ENCODE measurements at regions not wholly inside any gene's neighbourhood (a gene's known extent, or its start where the extent isn't known, plus 50 kb on each side); places are given as distances from the start of the nearest gene placed in this dataset.

GRCh38 chr9:80518441-80518840 lies 946.7 kb downstream of the TLE4 start:
- Histone ChIP-seq H2BK5ac (ENCODE audit: insufficient read length, low read length) (no peak overlapping the region), H4K5ac (ENCODE audit: insufficient read length, low read depth, low read length) (no peak overlapping the region), H3K23me2 (ENCODE audit: insufficient read length, low read depth, low read length, poor library complexity, severe bottlenecking) (no peaks in the 10 kb centered on the region), H4K20me1 (ENCODE audit: control insufficient read depth, insufficient read depth, insufficient read length) (no peaks in the 10 kb centered on the region), H3T11ph (ENCODE audit: low read length) (no peak overlapping the region), H3K9me3 (ENCODE audit: control insufficient read depth, low read depth, low read length) (no peaks in the 10 kb centered on the region), H3K4ac (ENCODE audit: low read depth, low read length) (no peak overlapping the region), H2BK15ac (ENCODE audit: low read depth, low read length) (no peak overlapping the region), H3K23ac (ENCODE audit: insufficient read length, low read depth, low read length) (no peak overlapping the region), H3K56ac (ENCODE audit: insufficient read length, low read depth, low read length) (no peak overlapping the region), H3K18ac (ENCODE audit: insufficient read length, low read depth, low read length) (no peak overlapping the region), H4K91ac (ENCODE audit: insufficient read length, low read depth, low read length) (no peak overlapping the region), H3K4me1 (ENCODE audit: insufficient read depth, low read length) (no peaks in the 10 kb centered on the region), H4K8ac (replicated peaks; ENCODE audit: insufficient read length, low read depth, low read length) (no peak overlapping the region), H3K79me2 (ENCODE audit: insufficient read depth, low read length) (no peaks in the 10 kb centered on the region), H2AK5ac (ENCODE audit: insufficient read length, low read length) (no peak overlapping the region), H2AFZ (ENCODE audit: low read length) (no peak overlapping the region), H2BK20ac (ENCODE audit: low read depth, low read length, poor library complexity, severe bottlenecking) (no peak overlapping the region), H3K9ac (ENCODE audit: extremely low read depth, insufficient read length, low read length) (no peak overlapping the region), H3K27ac (ENCODE audit: insufficient read length, low read depth, low read length) (no peak overlapping the region), H3K79me1 (ENCODE audit: insufficient read depth, low read depth, low read length, poor library complexity, severe bottlenecking) (no peaks in the 10 kb centered on the region), H2BK12ac (ENCODE audit: insufficient read length, low read depth, low read length) (no peak overlapping the region), H3K27me3 (ENCODE audit: insufficient read depth, low read length) (no peaks in the 10 kb centered on the region), H2BK120ac (ENCODE audit: low read depth, low read length, poor library complexity, severe bottlenecking) (no peak overlapping the region), H3K14ac (ENCODE audit: insufficient read depth, low read length) (no peak overlapping the region), H3K4me2 (ENCODE audit: insufficient read depth, insufficient read length, low read length) (no peak overlapping the region)
- H3K4me1 Mint-ChIP-seq, result no peaks in the 10 kb centered on the region
- H3K36me3 Mint-ChIP-seq (ENCODE audit: insufficient read depth in 1 of 3, low read depth in 3 of 3), result no peaks in the 10 kb centered on the region; a peak in 1 of 7 replicates
- no CpG with 5 or more reads among the region's 3 CpGs for WGBS (ENCODE audit: extremely low coverage, insufficient read length, low lambda C conversion rate)
- no peak overlapping the region for H3K4me3 Mint-ChIP-seq
- H3K9me3 Mint-ChIP-seq, result peaks cover 0 to 2% of the 10 kb centered on the region in 2 experiments; a peak in 1 of 5 replicates
- no peak for DNase-seq
- H3K27me3 Mint-ChIP-seq (ENCODE audit: low read depth), result no peaks in the 10 kb centered on the region
- TF ChIP-seq CTCF (conservative IDR thresholded peaks at IDR 0.05), result no peak
- H3K27ac Mint-ChIP-seq, result no peak overlapping the region

Data from H9 (cell line).